Thoracic aorta (tissue), 2 donors: ENCODE measurements at regions not wholly inside any gene's neighbourhood (a gene's known extent, or its start where the extent isn't known, plus 50 kb on each side); places are given as distances from the start of the nearest gene placed in this dataset.

Experiments
- ATAC-seq: fragments of 150-250 bp; one replicate; pipeline ENCODE4 v1.8.0; 2017; ENCODE audit warnings: low read depth; ENCODE audit not compliant: insufficient number of reproducible peaks, low FRiP score
- DNase-seq: peaks from one replicate; pipeline ENCODE4 v3.0.0-alpha.2; 2020; ENCODE audit warnings: low spot score
- H3K27ac ChIP-seq, 2 donors: fragments of 200-600 bp; sonication (generic); 1 replicate in 1 of 2; 2 replicates in 1 of 2; pipeline ENCODE4 v1.5.1; 2016; ENCODE audit warnings: mild to moderate bottlenecking in 2 of 2, moderate library complexity in 2 of 2
- H3K27me3 ChIP-seq: fragments of 200-600 bp; sonication (generic); replicated peaks from 2 replicates; pipeline ENCODE4 v1.6.0; 2016; ENCODE audit warnings: mild to moderate bottlenecking; ENCODE audit not compliant: insufficient read depth
- H3K36me3 ChIP-seq: fragments of 200-600 bp; sonication (generic); one replicate; pipeline ENCODE4 v1.5.1; 2016
- H3K4me1 ChIP-seq, 2 donors: fragments of 200-600 bp; sonication (generic); 1 replicate in 1 of 2; 2 replicates in 1 of 2; pipeline versions ENCODE4 v1.5.1 to v1.6.0; 2016; ENCODE audit warnings: low read depth in 2 of 2, mild to moderate bottlenecking in 1 of 2; ENCODE audit not compliant: control insufficient read depth in 1 of 2
- H3K4me3 ChIP-seq: fragments of 200-600 bp; sonication (generic); 2 replicates; pipeline ENCODE4 v1.5.1; 2016; ENCODE audit warnings: mild to moderate bottlenecking
- H3K9me3 ChIP-seq: fragments of 200-600 bp; sonication (generic); 2 replicates; pipeline ENCODE4 v1.5.1; 2016
- TF ChIP-seq, protein P1 (sequence below): fragments of 200-600 bp; sonication (generic); IDR thresholded peaks from one replicate; pipeline ENCODE4 v1.5.1; 2019; ENCODE audit warnings: antibody characterized with exemption

- no peaks in the 10 kb centered on the region for H3K36me3 ChIP-seq
- H3K4me3 ChIP-seq, result no peak overlapping the region
- no peak overlapping the region for H3K27ac ChIP-seq
- no peaks in the 10 kb centered on the region for H3K4me1 ChIP-seq
- H3K27me3 ChIP-seq, result no peaks in the 10 kb centered on the region
- no peak for ATAC-seq
- H3K9me3 ChIP-seq, result peaks cover 21% of the 10 kb centered on the region
- TF ChIP-seq, protein P1, sequence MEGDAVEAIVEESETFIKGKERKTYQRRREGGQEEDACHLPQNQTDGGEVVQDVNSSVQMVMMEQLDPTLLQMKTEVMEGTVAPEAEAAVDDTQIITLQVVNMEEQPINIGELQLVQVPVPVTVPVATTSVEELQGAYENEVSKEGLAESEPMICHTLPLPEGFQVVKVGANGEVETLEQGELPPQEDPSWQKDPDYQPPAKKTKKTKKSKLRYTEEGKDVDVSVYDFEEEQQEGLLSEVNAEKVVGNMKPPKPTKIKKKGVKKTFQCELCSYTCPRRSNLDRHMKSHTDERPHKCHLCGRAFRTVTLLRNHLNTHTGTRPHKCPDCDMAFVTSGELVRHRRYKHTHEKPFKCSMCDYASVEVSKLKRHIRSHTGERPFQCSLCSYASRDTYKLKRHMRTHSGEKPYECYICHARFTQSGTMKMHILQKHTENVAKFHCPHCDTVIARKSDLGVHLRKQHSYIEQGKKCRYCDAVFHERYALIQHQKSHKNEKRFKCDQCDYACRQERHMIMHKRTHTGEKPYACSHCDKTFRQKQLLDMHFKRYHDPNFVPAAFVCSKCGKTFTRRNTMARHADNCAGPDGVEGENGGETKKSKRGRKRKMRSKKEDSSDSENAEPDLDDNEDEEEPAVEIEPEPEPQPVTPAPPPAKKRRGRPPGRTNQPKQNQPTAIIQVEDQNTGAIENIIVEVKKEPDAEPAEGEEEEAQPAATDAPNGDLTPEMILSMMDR, result no peak
- DNase-seq, result no peak
These were observed 629.1 kb upstream of the NR2F2 start for GRCh38 chr15:95701410-95701809.

- Histone ChIP-seq H3K27ac (no peak overlapping the region), H3K9me3 (no peaks in the 10 kb centered on the region), H3K4me3 (no peak overlapping the region), H3K4me1 (peaks cover 4 to 11% of the 10 kb centered on the region in 2 donors), H3K27me3 (no peaks in the 10 kb centered on the region), H3K36me3 (no peaks in the 10 kb centered on the region)
- DNase-seq (no peak), ATAC-seq (no peak)
- TF ChIP-seq, protein P1, result no peak
These were observed 620.4 kb upstream of the NR2F2 start for GRCh38 chr15:95709959-95710695.

GRCh38 chr15:95712785-95713184 is 617.7 kb upstream of the NR2F2 start:
- ATAC-seq (no peak), DNase-seq (no peak)
- Histone ChIP-seq H3K4me1 (peaks cover 7 to 25% of the 10 kb centered on the region in 2 donors), H3K4me3 (no peak overlapping the region), H3K9me3 (no peaks in the 10 kb centered on the region), H3K27me3 (no peaks in the 10 kb centered on the region), H3K36me3 (no peaks in the 10 kb centered on the region), H3K27ac (no peak overlapping the region)
- TF ChIP-seq, protein P1, result no peak

- no peak for DNase-seq
- Histone ChIP-seq H3K27ac (no peak overlapping the region), H3K4me3 (no peak overlapping the region), H3K4me1 (peaks cover 10 to 27% of the 10 kb centered on the region in 2 donors), H3K9me3 (no peaks in the 10 kb centered on the region), H3K36me3 (no peaks in the 10 kb centered on the region), H3K27me3 (no peaks in the 10 kb centered on the region)
- no peak for ATAC-seq
- TF ChIP-seq, protein P1, result no peak
These were observed 617.2 kb upstream of the NR2F2 start for GRCh38 chr15:95713324-95713723.

DNA sequence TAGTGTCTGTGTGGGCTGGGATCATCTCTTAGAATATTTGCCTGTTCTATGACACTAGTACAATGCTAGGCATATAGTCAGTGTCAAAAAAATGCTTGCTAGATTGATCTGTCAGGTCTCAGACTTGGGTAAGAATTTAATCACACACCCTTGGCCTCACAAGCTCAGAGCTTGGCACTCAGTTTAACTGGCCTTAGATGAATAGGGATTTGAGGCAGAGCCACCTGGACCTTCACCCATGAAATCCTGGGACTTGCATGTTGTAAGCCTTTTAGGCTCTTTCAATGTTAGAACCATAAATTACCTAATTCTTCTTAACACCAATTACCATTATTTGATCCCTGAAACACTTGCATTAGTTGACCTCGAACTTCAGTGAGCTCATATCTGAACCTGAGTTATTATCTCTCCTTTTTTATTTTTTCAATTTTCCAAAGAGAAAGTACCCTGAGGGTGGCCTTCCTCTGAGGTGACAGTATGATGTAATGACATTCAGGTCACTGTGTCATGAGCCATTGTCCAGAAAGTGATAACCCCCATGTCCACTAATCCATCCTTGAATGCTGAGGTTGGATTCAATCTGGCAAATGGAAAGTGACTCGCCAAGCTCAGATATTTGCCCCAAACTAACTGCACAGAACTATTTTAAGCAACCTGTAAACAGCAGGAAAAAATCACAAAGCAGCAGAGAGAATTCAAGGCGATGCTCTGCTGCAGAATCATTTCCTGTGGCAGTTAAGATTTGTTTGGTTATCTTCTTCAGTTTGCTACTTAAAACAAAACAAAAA is 615.2 kb upstream of the NR2F2 start:
- Histone ChIP-seq H3K27me3 (no peaks in the 10 kb centered on the region), H3K27ac (no peak overlapping the region), H3K9me3 (no peaks in the 10 kb centered on the region), H3K4me1 (peaks cover 16 to 34% of the 10 kb centered on the region in 2 donors), H3K36me3 (no peaks in the 10 kb centered on the region), H3K4me3 (no peak overlapping the region)
- DNase-seq (no peak), ATAC-seq (no peak)
- TF ChIP-seq, protein P1, result no peak
